ENCODE measurements at regions not wholly inside any gene's neighbourhood (a gene's known extent, or its start where the extent isn't known, plus 50 kb on each side); places are given as distances from the start of the nearest gene placed in this dataset.

GRCh38 chr21:15190837-15191236, 126.0 kb upstream of the NRIP1 start:
- DNase-seq = no peak
- Histone ChIP-seq H3K4me2 (ENCODE audit: insufficient read depth, insufficient read length, low read length) (no peak overlapping the region), H3K9me3 (ENCODE audit: control insufficient read depth, low read depth, low read length) (no peaks in the 10 kb centered on the region), H3K4ac (ENCODE audit: low read depth, low read length) (no peak overlapping the region), H3T11ph (ENCODE audit: low read length) (no peak overlapping the region), H3K27me3 (ENCODE audit: insufficient read depth, low read length) (no peaks in the 10 kb centered on the region), H2AK5ac (ENCODE audit: insufficient read length, low read length) (no peak overlapping the region), H2BK20ac (ENCODE audit: low read depth, low read length, poor library complexity, severe bottlenecking) (no peak overlapping the region), H2BK5ac (ENCODE audit: insufficient read length, low read length) (no peak overlapping the region), H3K79me2 (ENCODE audit: insufficient read depth, low read length) (no peaks in the 10 kb centered on the region), H4K91ac (ENCODE audit: insufficient read length, low read depth, low read length) (no peak overlapping the region), H3K23ac (ENCODE audit: insufficient read length, low read depth, low read length) (no peak overlapping the region), H3K79me1 (ENCODE audit: insufficient read depth, low read depth, low read length, poor library complexity, severe bottlenecking) (no peaks in the 10 kb centered on the region), H4K20me1 (ENCODE audit: control insufficient read depth, insufficient read depth, insufficient read length) (no peaks in the 10 kb centered on the region), H3K9ac (ENCODE audit: extremely low read depth, insufficient read length, low read length) (no peak overlapping the region), H2AFZ (ENCODE audit: low read length) (no peak overlapping the region), H3K4me1 (ENCODE audit: insufficient read depth, low read length) (no peaks in the 10 kb centered on the region), H3K27ac (ENCODE audit: insufficient read length, low read depth, low read length) (no peak overlapping the region), H3K14ac (ENCODE audit: insufficient read depth, low read length) (no peak overlapping the region), H3K56ac (ENCODE audit: insufficient read length, low read depth, low read length) (no peak overlapping the region), H4K8ac (replicated peaks; ENCODE audit: insufficient read length, low read depth, low read length) (no peak overlapping the region), H2BK12ac (ENCODE audit: insufficient read length, low read depth, low read length) (no peak overlapping the region), H4K5ac (ENCODE audit: insufficient read length, low read depth, low read length) (no peak overlapping the region), H2BK120ac (ENCODE audit: low read depth, low read length, poor library complexity, severe bottlenecking) (no peak overlapping the region), H3K18ac (ENCODE audit: insufficient read length, low read depth, low read length) (no peak overlapping the region), H2BK15ac (ENCODE audit: low read depth, low read length) (no peak overlapping the region), H3K23me2 (ENCODE audit: insufficient read length, low read depth, low read length, poor library complexity, severe bottlenecking) (no peaks in the 10 kb centered on the region)
- WGBS (ENCODE audit: extremely low coverage, insufficient read length, low lambda C conversion rate) = no CpG with 5 or more reads among the region's 5 CpGs
- Mint-ChIP-seq H3K27me3 (ENCODE audit: low read depth) (no peaks in the 10 kb centered on the region), H3K4me1 (peaks cover 0 to 7% of the 10 kb centered on the region in 2 experiments; a peak in 2 of 4 replicates), H3K4me3 (no peak overlapping the region), H3K36me3 (ENCODE audit: insufficient read depth in 1 of 3, low read depth in 3 of 3) (no peaks in the 10 kb centered on the region), H3K27ac (no peak overlapping the region), H3K9me3 (peaks cover 0 to 3% of the 10 kb centered on the region in 2 experiments; a peak in 1 of 5 replicates)
- no peak for TF ChIP-seq CTCF (conservative IDR thresholded peaks at IDR 0.05)
